SK-N-SH (cell line): ENCODE measurements at regions not wholly inside any gene's neighbourhood (a gene's known extent, or its start where the extent isn't known, plus 50 kb on each side); places are given as distances from the start of the nearest gene placed in this dataset.

Source experiments
- CTCF ChIA-PET: fragments of 300-600, 350-600 bp; formaldehyde crosslinking; extraction: SDS; loops from one replicate; lab custom pipeline; 2021; lab: Yijun Ruan, JAX
- POLR2A ChIA-PET: fragments of 350-600 bp; sonication (Branson Sonifier 250); formaldehyde crosslinking; extraction: SDS; loops from one replicate; lab custom pipeline; 2020; ENCODE audit warnings: antibody characterized with exemption, inconsistent platforms; lab: Yijun Ruan, JAX
- DNase-seq: peaks from one replicate; pipeline ENCODE4 v3.0.0; 2012
- H2AFZ ChIP-seq: fragments of 200-600 bp; sonication (generic); 2 replicates; pipeline ENCODE4 v1.8.1; 2016; ENCODE audit warnings: antibody characterized with exemption, mild to moderate bottlenecking, low read depth
- H3F3A ChIP-seq: fragments of 200-600 bp; sonication (generic); replicated peaks from 2 replicates; pipeline ENCODE3; 2016; ENCODE audit warnings: antibody characterized with exemption, mild to moderate bottlenecking; ENCODE audit not compliant: insufficient read depth
- H3K27ac ChIP-seq, 2 experiments: fragments of 200-500 bp in 1 of 2; fragments of 200-600 bp in 1 of 2; sonication (Bioruptor generic) in 1 of 2; sonication (generic), shearing (Covaris generic) in 1 of 2; 2 replicates each; pipeline versions ENCODE4 v1.5.1 to v1.6.1; 2014 to 2016; ENCODE audit warnings: low read depth in 2 of 2, inconsistent platforms in 1 of 2, low read length in 1 of 2, mild to moderate bottlenecking in 1 of 2, mixed read lengths in 1 of 2
- H3K27me3 ChIP-seq: fragments of 200-600 bp; sonication (generic), shearing (Covaris generic); 2 replicates; pipeline ENCODE4 v1.6.1; 2016; ENCODE audit warnings: mixed run types; ENCODE audit not compliant: insufficient read depth
- H3K36me3 ChIP-seq, 2 experiments: fragments of 200-500 bp in 1 of 2; fragments of 200-600 bp in 1 of 2; sonication (Bioruptor generic) in 1 of 2; sonication (generic) in 1 of 2; replicated peaks in 1 of 2; 2 replicates each; pipeline versions ENCODE3 to v1.5.1; 2014 to 2016; ENCODE audit warnings: low read length in 1 of 2, mild to moderate bottlenecking in 1 of 2; ENCODE audit not compliant: insufficient read depth in 2 of 2, control insufficient read depth in 1 of 2
- H3K4me1 ChIP-seq, 2 experiments: fragments of 200-500 bp in 1 of 2; fragments of 200-600 bp in 1 of 2; sonication (Bioruptor generic) in 1 of 2; sonication (generic), shearing (Covaris generic) in 1 of 2; 2 replicates each; pipeline versions ENCODE4 v1.5.1 to v1.6.1; 2014 to 2016; ENCODE audit warnings: low read depth in 1 of 2, low read length in 1 of 2, mixed run types in 1 of 2; ENCODE audit not compliant: insufficient read depth in 2 of 2, control insufficient read depth in 1 of 2
- H3K4me2 ChIP-seq: fragments of 200-600 bp; sonication (generic), shearing (Covaris generic); 2 replicates; pipeline ENCODE4 v1.6.1; 2017; ENCODE audit warnings: mixed run types
- H3K4me3 ChIP-seq, 2 experiments: fragments of 200-500 bp in 1 of 2; fragments of 200-600 bp in 1 of 2; sonication (Bioruptor generic) in 1 of 2; sonication (generic), shearing (Covaris generic) in 1 of 2; 2 replicates each; pipeline versions ENCODE4 v1.5.1 to v1.8.1; 2014 to 2016; ENCODE audit warnings: low read depth in 2 of 2, inconsistent platforms in 1 of 2, low read length in 1 of 2, mild to moderate bottlenecking in 1 of 2, mixed read lengths in 1 of 2, moderate library complexity in 1 of 2
- H3K79me2 ChIP-seq: fragments of 200-600 bp; sonication (generic); 2 replicates; pipeline ENCODE4 v1.8.1; 2017; ENCODE audit warnings: mild to moderate bottlenecking; ENCODE audit not compliant: insufficient read depth
- H3K9ac ChIP-seq: fragments of 200-600 bp; sonication (generic); 2 replicates; pipeline ENCODE4 v1.6.1; 2017; ENCODE audit warnings: mixed run types
- H3K9me2 ChIP-seq: fragments of 200-600 bp; sonication (generic); 2 replicates; pipeline ENCODE4 v1.6.1; 2017; ENCODE audit warnings: mixed run types
- H3K9me3 ChIP-seq: fragments of 200-600 bp; sonication (generic); 2 replicates; pipeline ENCODE4 v1.6.1; 2017; ENCODE audit warnings: mixed run types, mild to moderate bottlenecking, moderate library complexity
- H4K20me1 ChIP-seq: fragments of 200-600 bp; sonication (generic); 2 replicates; pipeline ENCODE4 v1.6.1; 2017; ENCODE audit warnings: mild to moderate bottlenecking, mixed run types; ENCODE audit not compliant: insufficient read depth
- CTCF ChIP-seq: fragments of 200-600 bp; sonication (generic); IDR thresholded peaks from 2 replicates; pipeline ENCODE4 v1.6.1; 2017; ENCODE audit warnings: antibody characterized with exemption, mild to moderate bottlenecking, moderate library complexity
- FOSL2 ChIP-seq: IDR thresholded peaks from 2 replicates; pipeline ENCODE4 v1.4.0; 2012; ENCODE audit warnings: low read depth, mild to moderate bottlenecking, moderate library complexity, borderline replicate concordance
- FOXJ3 ChIP-seq: sonication (generic); formaldehyde crosslinking; IDR thresholded peaks from 2 replicates; pipeline ENCODE4 v1.5.1; 2020; ENCODE audit warnings: mild to moderate bottlenecking, missing genetic modification reagents
- FOXM1 ChIP-seq: IDR thresholded peaks from 2 replicates; pipeline ENCODE4 v1.4.0; 2012; ENCODE audit warnings: low read depth, mild to moderate bottlenecking
- GABPA ChIP-seq: IDR thresholded peaks from 2 replicates; pipeline ENCODE4 v1.4.0; 2012; ENCODE audit warnings: low read depth, mild to moderate bottlenecking
- GATA2 ChIP-seq: sonication (generic); formaldehyde crosslinking; IDR thresholded peaks from 2 replicates; pipeline ENCODE4 v1.5.0; 2020; ENCODE audit warnings: mild to moderate bottlenecking, missing genetic modification reagents
- IRF3 ChIP-seq: fragments of 150-350 bp; IDR thresholded peaks from 2 replicates; pipeline ENCODE4 v1.6.1; 2016; ENCODE audit warnings: mild to moderate bottlenecking, low read depth, low read length
- RXRA ChIP-seq: IDR thresholded peaks from 2 replicates; pipeline ENCODE4 v1.4.0; 2012; ENCODE audit warnings: low read depth, mild to moderate bottlenecking, borderline replicate concordance
- SIN3A ChIP-seq: IDR thresholded peaks from 2 replicates; pipeline ENCODE4 v1.6.1; 2012; ENCODE audit warnings: low read depth, mild to moderate bottlenecking, low read length, moderate library complexity, borderline replicate concordance
- SMC3 ChIP-seq: IDR thresholded peaks from 2 replicates; pipeline ENCODE4 v1.6.1; 2012; ENCODE audit warnings: low read depth, low read length, improper control_type of control experiment
- TAF1 ChIP-seq: IDR thresholded peaks from 2 replicates; pipeline ENCODE4 v1.6.1; 2012; ENCODE audit warnings: low read depth, mild to moderate bottlenecking, low read length, moderate library complexity, borderline replicate concordance
- YY1 ChIP-seq: IDR thresholded peaks from 2 replicates; pipeline ENCODE4 v1.4.0; 2012; ENCODE audit warnings: low read depth, mild to moderate bottlenecking
- WGBS: methylation state at CpG from one replicate; pipeline ENCODE4 v1.1.6; 2017; ENCODE audit warnings: low lambda C conversion rate; 5-methylcytosine and 5-hydroxymethylcytosine counted together
- TF ChIP-seq, protein P1 (sequence below): IDR thresholded peaks from 2 replicates; pipeline ENCODE4 v1.6.1; 2012; ENCODE audit warnings: mild to moderate bottlenecking, low read depth, low read length, moderate library complexity

GRCh38 chr4:111864066-111864465, 281.2 kb upstream of the FAM241A start (continued):
- TF ChIP-seq, protein P1, sequence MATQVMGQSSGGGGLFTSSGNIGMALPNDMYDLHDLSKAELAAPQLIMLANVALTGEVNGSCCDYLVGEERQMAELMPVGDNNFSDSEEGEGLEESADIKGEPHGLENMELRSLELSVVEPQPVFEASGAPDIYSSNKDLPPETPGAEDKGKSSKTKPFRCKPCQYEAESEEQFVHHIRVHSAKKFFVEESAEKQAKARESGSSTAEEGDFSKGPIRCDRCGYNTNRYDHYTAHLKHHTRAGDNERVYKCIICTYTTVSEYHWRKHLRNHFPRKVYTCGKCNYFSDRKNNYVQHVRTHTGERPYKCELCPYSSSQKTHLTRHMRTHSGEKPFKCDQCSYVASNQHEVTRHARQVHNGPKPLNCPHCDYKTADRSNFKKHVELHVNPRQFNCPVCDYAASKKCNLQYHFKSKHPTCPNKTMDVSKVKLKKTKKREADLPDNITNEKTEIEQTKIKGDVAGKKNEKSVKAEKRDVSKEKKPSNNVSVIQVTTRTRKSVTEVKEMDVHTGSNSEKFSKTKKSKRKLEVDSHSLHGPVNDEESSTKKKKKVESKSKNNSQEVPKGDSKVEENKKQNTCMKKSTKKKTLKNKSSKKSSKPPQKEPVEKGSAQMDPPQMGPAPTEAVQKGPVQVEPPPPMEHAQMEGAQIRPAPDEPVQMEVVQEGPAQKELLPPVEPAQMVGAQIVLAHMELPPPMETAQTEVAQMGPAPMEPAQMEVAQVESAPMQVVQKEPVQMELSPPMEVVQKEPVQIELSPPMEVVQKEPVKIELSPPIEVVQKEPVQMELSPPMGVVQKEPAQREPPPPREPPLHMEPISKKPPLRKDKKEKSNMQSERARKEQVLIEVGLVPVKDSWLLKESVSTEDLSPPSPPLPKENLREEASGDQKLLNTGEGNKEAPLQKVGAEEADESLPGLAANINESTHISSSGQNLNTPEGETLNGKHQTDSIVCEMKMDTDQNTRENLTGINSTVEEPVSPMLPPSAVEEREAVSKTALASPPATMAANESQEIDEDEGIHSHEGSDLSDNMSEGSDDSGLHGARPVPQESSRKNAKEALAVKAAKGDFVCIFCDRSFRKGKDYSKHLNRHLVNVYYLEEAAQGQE = no peak
- TF ChIP-seq FOXM1 = no peak
- no peak for TF ChIP-seq GATA2 (CRISPR knock-in tag)
- TF ChIP-seq RXRA = no peak
- TF ChIP-seq SMC3 = no peak
- no peak for TF ChIP-seq GABPA
- TF ChIP-seq, all 33 proteins: peak for 0

- Histone ChIP-seq H4K20me1 (no peaks in the 10 kb centered on the region), H3K9ac (no peak overlapping the region), H3K9me2 (no peaks in the 10 kb centered on the region), H3K79me2 (no peaks in the 10 kb centered on the region), H3K36me3 (no peaks in the 10 kb centered on the region), H3F3A (no peaks in the 10 kb centered on the region), H3K4me2 (no peak overlapping the region), H3K27ac (no peak overlapping the region), H3K4me3 (no peak overlapping the region), H2AFZ (no peak overlapping the region), H3K9me3 (no peaks in the 10 kb centered on the region), H3K27me3 (no peaks in the 10 kb centered on the region), H3K4me1 (no peaks in the 10 kb centered on the region)
- ChIA-PET POLR2A (no interaction called here), CTCF (no interaction called here)
- 3% methylated on average over 4 of the region's 4 CpGs for WGBS
- no peak for DNase-seq
- TF ChIP-seq YY1 = no peak
Measured at GRCh38 chr4:111869339-111869738, 275.9 kb upstream of the FAM241A start.

DNA sequence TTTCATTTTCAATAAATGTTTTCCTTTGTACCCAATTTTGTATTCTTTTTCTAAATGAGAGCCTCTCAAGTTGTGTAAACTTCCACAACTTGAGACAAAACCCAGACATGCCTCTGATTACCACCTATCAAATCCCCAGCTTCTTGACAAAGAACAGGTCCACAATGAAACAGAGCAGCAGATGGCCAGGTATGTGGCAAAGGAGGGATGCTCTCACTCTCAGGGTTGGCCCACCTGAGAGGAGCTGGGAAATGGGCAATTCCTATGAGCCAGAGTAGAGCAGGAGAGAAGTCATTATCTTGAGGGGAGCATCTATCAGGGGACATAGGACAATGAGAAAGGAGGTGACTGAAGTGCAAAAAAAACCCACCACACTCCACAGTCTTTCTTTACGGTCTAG, 273.5 kb upstream of the FAM241A start:
- H3K9ac ChIP-seq = no peak overlapping the region
- H3K4me1 ChIP-seq = no peaks in the 10 kb centered on the region
- ChIA-PET POLR2A (no interaction called here), CTCF (interaction anchor here (1.0 kb wide), 1 partner anchor 17 kb away, joined by 4 read pairs; no protein-coding TSS in a partner anchor)
- no peak for DNase-seq
- no peaks in the 10 kb centered on the region for H3K36me3 ChIP-seq
- H3K9me2 ChIP-seq = no peaks in the 10 kb centered on the region
- 0% methylated on average over 1 of the region's 1 CpG for WGBS
- no peak overlapping the region for H3K4me3 ChIP-seq
- no peaks in the 10 kb centered on the region for H3K9me3 ChIP-seq
- H3K4me2 ChIP-seq = no peak overlapping the region
- H3K27me3 ChIP-seq = no peaks in the 10 kb centered on the region
- H3K27ac ChIP-seq = no peak overlapping the region
- H2AFZ ChIP-seq = no peak overlapping the region
- no peaks in the 10 kb centered on the region for H4K20me1 ChIP-seq
- no peaks in the 10 kb centered on the region for H3F3A ChIP-seq
- no peaks in the 10 kb centered on the region for H3K79me2 ChIP-seq
- no peak for TF ChIP-seq CTCF
- no peak for TF ChIP-seq SIN3A
- TF ChIP-seq, protein P1 = no peak
- TF ChIP-seq RXRA = no peak
- no peak for TF ChIP-seq IRF3
- TF ChIP-seq FOXM1 = no peak
- no peak for TF ChIP-seq TAF1
- no peak for TF ChIP-seq FOXJ3
- TF ChIP-seq FOSL2 = no peak
